ENCODE measurements at regions not wholly inside any gene's neighbourhood (a gene's known extent, or its start where the extent isn't known, plus 50 kb on each side); places are given as distances from the start of the nearest gene placed in this dataset.
A peak's percentile ranks its signal among the peaks of the same experiment; 100 is the strongest.
"Not testable (repeated sequence)": the region's sequence is repeated elsewhere in the genome, so short reads cannot be mapped to it uniquely, and the experiment has no call there.

- DNase-seq, result no peak
These were observed 263.7 kb downstream of the CEMIP2 start for GRCh38 chr9:71504636-71505035.

- no peak for DNase-seq
These were observed 269.6 kb downstream of the CEMIP2 start for GRCh38 chr9:71498691-71499090.

GRCh38 chr9:71490810-71491209 is 277.5 kb downstream of the CEMIP2 start:
- no peak for DNase-seq

DNA sequence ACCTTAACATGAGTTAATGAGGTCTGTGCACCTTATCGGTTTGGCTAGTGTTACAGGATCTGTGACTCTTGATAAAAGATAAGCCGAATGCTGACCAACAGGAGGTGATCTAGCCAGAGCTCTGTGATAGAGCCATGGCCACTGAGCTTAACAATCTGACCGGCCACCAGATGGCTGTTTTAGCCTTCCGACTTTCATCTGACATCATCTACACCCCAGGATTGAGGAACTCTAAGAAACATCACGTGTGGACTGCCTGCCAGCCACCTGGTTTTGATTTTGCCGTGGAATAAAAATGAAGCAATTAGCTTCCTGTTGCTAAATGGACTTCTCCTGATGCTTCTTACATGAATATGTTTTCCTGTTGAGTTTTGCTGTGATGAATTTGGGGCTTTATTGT is 281.3 kb downstream of the CEMIP2 start:
- DNase-seq, result no peak

- DNase-seq, result no peak
These were observed 283.0 kb downstream of the CEMIP2 start for GRCh38 chr9:71485326-71485725.

- no peak for DNase-seq
These were observed 284.9 kb downstream of the CEMIP2 start for GRCh38 chr9:71483436-71483835.

- DNase-seq, result no peak
These were observed 288.7 kb downstream of the CEMIP2 start for GRCh38 chr9:71479621-71480020.

GRCh38 chr9:71472400-71472799 is 295.9 kb downstream of the CEMIP2 start:
- no peak for DNase-seq

DNA sequence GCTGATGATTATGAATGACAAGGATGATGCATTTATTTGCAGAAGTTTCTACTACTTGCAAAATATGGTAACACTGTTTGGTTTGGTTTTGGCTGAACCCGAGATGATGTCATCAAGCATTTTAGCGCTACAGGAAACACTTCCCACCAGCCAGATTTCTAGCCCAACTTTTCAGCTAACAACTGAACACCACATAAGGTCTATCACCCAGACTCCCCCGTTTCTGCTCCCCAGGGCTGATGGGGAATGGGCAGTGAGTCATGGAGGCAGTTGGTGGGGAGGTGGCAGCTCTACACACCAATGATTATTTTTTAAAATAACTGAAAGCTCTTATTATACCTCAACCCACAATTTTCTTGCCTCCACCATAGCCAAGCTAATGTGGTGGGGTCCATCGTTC is 302.9 kb downstream of the CEMIP2 start:
- no peak for DNase-seq

DNA sequence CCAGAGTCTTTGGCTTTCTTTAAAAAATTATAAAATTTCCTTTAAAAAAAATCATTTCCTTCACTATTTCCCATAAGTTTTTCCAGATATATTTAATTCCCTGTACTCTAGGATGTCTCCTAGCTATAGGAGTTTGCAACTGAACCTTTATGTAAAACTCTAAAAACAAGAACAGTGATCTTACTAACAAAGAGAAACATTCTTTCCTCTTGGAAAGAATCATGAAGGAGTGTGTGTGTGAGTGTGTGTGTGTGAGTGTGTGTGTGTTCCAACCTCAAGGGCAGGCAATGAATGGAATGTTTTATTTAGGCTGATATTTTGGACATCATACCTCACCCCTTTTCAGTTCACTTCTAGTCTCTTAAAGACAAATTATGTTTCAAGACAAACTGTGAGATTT is 309.2 kb downstream of the CEMIP2 start:
- no peak for DNase-seq

GRCh38 chr9:71446473-71447411 is 321.6 kb downstream of the CEMIP2 start:
- DNase-seq, result peak; percentile 80

DNA sequence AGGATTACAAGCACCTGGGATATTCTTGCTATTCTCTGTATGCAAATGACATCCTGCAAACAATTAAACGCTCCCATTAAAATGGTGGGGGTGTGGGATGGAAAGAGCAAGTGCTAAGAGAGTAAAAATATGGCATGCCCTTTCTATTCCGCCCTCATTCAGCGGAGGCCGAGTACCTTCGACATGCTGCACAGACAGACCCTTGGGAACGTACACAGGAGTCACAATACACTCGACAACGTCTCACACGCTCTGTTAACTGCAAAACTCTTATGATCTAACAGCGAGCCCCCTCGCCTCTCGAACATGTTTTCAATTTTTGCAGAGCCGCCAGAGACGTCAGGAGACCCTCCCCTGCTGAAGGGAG is 322.2 kb downstream of the CEMIP2 start:
- no peak for DNase-seq

- DNase-seq, result no peak
These were observed 321.5 kb upstream of the TRPM3 start for GRCh38 chr9:71442937-71443336.

DNA sequence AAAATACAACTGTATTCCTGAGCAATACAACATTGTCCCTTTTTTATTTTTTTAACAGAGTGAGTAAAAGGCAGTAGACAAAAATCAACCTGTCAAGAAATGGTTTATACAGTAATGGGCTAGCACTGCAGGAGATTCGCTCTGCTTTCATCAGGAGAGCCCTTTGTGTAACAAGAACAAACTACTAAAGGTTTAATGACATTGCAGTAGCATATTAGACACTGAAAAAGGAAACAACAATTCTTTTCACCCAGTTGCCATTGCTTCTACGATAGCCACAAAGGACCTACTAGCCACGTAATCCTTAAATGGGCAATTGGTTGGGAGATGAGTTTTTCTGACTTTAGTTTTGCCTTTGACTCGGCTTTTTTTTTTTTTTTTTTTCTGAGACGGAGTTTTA is 319.8 kb upstream of the TRPM3 start:
- DNase-seq, result no peak

DNA sequence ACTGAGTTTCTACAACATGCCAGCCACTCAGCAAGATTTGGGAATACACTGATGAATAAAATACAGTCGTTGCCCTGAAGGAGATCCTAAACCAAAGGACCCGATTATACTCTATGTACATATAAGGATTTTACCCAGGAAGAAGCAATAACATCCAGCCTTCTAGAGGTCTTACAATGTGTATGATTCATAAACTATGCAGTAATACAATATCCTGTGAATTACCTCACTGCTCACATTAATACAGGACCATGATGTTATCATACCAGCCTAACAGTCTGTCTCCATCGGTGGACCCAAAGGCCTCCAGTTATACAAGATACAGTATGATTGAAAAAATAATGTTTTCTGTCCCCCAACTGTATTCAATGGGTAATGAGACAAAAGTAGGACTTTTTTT is 310.5 kb upstream of the TRPM3 start:
- DNase-seq, result peak; percentile 6

- DNase-seq, result not testable (repeated sequence)
These were observed 285.9 kb upstream of the TRPM3 start for GRCh38 chr9:71407341-71407740.

DNA sequence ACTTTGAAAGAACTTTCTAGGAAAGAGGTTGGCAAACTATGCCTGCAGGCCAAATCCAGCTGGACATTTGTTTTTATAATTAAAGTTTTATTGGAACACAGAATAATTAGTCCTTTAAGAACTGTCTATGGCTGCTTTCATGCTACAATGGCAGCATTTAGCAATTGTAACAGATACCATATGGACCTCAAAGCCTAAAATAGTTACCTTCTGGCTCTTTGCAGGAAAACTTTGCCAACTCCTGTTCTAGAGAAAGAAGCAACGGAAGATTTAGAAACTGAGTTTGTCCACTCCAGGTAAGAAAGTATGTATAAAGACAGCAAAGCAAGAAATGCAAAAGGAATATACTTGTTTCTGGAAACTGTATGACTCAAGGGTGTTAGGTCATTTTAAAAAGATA is 281.7 kb upstream of the TRPM3 start:
- no peak for DNase-seq

DNA sequence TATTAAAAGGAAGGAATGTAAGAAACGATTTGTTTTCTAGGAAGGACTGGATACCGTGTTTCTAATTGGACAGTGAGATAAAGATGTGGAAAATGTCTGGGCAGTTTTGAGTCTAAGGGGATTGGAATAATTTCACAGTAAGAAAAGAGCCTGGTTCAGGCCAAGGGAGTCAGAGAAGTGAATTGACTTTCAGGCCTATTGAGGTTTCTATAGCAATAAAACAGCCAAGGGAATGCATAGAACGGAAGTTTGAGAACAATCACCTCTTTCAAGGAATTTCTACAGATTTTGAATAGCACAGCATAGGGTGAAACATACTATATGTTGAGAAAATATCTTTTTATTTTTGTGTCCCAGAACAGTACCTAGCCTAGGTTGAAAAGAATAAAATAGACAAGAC is 271.6 kb upstream of the TRPM3 start:
- no peak for DNase-seq

- DNase-seq, result no peak
These were observed 262.9 kb upstream of the TRPM3 start for GRCh38 chr9:71384343-71384742.

DNA sequence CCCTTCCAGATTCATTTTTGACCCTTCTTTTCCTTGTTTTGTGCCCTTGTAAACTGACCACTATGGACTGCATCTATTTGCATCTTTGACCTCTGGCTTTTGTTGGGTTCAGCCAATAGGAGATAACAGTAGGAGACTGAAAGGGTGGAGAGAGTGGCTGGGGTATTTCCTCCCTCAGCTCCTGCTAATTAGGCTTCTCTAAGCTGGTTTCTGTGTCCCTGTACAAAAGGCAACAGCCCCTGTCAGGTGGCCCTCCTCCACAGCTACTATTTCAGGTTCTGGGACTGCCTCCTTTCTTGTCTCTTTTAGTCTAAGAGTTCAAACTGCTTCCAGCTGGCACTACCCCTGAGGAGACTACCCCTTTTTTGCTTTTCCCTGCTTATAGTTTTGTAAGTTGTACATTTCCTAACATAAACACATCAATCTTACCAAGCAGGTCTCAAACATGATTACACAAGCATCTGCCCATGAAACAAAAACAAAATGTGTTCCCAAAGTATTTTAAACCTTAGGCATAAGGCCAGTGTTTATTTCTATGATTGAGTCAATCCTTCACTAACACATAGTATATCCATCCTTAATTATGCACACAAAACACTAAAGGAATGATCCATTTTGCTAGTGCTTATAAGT is 262.0 kb upstream of the TRPM3 start:
- no peak for DNase-seq

DNA sequence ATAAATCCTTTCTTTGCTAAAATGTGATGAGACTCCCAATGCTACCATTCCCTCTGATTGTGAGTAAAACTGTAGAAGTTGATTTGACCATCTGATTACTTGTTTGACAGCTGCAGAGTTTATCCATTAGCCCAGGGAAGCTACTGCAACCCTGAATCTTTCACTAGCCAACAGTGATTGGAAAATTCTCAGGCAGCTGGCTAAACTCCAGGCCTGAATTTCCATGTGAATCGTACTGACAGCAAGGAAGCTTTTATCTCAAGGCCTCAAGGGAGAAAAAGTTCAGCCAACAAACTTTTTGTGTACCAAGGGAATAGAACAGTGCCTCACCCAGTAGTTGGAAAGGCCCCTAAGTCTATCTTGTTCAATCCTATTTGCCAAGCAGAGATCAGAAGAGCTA is 246.7 kb upstream of the TRPM3 start:
- no peak for DNase-seq

- DNase-seq, result peak; percentile 59
These were observed 242.9 kb upstream of the TRPM3 start for GRCh38 chr9:71364186-71364955.

DNA sequence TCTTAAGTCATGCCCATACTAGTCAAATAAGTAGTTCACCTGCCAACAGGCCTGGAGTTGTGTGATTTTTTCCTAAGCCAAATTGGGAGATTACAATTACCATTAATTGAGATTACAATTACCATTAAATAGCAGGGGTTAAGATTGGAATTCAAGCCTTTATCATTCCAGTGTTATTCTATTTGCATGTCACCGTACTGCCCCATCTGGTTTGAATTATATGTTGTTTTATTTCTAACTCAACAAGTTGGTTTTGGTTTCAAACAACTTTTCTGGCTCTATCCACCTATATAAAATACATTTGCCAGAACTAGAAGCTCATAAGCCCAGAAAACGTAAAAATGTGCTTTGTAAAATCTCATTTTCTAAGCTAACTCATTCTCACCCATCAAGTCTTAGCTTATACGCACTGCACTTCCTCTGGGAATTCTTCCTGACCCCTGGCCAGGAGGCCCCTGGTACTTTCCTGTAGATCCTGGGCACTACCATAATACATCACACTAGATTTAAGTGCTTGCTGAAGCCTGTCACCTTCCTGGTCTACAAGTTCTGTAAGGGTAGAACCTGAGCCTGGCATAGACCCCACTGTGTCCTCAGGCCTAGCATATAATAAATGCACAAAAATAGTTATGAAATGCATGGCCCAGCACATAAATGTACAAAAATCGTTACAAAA is 242.0 kb upstream of the TRPM3 start:
- DNase-seq, result peak; percentile 39

All from fibroblast of skin of back (primary cell).